ENCODE measurements at regions not wholly inside any gene's neighbourhood (a gene's known extent, or its start where the extent isn't known, plus 50 kb on each side); places are given as distances from the start of the nearest gene placed in this dataset.

DNA sequence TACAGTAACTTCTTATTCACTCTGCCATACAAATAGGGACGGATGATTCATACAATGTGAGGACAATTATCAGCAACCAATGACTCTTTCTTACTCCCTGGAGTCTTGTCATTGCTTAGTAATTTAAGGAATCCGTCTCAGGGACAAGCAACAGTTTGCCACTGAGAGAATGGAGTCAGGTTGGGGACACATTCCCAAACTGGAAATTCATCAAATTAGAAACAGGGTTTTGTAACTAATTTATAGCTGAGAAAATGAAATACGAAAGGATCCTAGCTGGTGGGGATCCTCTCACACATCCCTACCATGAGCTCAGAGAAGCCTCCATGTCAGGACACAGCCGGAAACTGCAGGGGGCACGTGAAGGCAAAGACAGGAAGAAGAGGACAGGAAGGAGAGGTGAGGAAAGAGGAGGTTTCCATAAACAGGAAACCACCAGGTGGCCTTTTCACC lies 50.4 kb upstream of the KDR start:
- Histone ChIP-seq H3K9me3 (no peaks in the 10 kb centered on the region), H3K4me1 (no peaks in the 10 kb centered on the region), H3K27me3 (no peaks in the 10 kb centered on the region), H3K36me3 (no peaks in the 10 kb centered on the region), H3K27ac (no peak overlapping the region), H3K4me3 (no peak overlapping the region)
- WGBS = 56% methylated on average over 5 of the region's 5 CpGs
- no peak for DNase-seq (ENCODE audit: low spot score in 2 of 2)
- no peak for TF ChIP-seq POLR2AphosphoS5 (IDR thresholded peaks at IDR 0.05)
- no peak for TF ChIP-seq POLR2A (IDR thresholded peaks at IDR 0.05)
- TF ChIP-seq, protein P1, sequence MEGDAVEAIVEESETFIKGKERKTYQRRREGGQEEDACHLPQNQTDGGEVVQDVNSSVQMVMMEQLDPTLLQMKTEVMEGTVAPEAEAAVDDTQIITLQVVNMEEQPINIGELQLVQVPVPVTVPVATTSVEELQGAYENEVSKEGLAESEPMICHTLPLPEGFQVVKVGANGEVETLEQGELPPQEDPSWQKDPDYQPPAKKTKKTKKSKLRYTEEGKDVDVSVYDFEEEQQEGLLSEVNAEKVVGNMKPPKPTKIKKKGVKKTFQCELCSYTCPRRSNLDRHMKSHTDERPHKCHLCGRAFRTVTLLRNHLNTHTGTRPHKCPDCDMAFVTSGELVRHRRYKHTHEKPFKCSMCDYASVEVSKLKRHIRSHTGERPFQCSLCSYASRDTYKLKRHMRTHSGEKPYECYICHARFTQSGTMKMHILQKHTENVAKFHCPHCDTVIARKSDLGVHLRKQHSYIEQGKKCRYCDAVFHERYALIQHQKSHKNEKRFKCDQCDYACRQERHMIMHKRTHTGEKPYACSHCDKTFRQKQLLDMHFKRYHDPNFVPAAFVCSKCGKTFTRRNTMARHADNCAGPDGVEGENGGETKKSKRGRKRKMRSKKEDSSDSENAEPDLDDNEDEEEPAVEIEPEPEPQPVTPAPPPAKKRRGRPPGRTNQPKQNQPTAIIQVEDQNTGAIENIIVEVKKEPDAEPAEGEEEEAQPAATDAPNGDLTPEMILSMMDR (IDR thresholded peaks at IDR 0.05) = no peak
- TF ChIP-seq EP300 (IDR thresholded peaks at IDR 0.05) = no peak

DNA sequence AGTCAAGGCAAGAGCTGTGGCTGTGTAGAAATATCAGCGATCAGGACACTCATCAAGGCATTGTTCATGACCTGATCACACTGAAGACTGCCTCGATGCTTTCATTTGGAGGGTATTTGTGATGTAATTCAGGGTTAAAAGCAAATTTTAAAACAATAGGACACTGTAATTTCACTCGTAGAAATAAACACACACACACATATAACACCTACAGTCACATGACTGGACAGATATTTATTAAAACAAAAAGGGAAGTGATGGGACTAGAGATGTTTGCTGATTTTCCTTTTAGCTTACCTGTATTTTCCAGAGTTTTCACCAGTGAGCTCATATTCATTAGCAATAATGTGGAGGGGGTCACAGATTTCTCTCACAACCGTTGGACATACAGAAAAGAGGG lies 51.1 kb upstream of the KDR start:
- Histone ChIP-seq H3K27ac (no peak overlapping the region), H3K36me3 (no peaks in the 10 kb centered on the region), H3K4me3 (no peak overlapping the region), H3K4me1 (no peaks in the 10 kb centered on the region), H3K27me3 (no peaks in the 10 kb centered on the region), H3K9me3 (no peaks in the 10 kb centered on the region)
- 85% methylated on average over 4 of the region's 4 CpGs for WGBS
- TF ChIP-seq POLR2AphosphoS5 (IDR thresholded peaks at IDR 0.05) (no peak), POLR2A (IDR thresholded peaks at IDR 0.05) (no peak), EP300 (IDR thresholded peaks at IDR 0.05) (no peak)
- TF ChIP-seq, protein P1 (IDR thresholded peaks at IDR 0.05) = no peak
- DNase-seq (ENCODE audit: low spot score in 2 of 2) = no peak

DNA sequence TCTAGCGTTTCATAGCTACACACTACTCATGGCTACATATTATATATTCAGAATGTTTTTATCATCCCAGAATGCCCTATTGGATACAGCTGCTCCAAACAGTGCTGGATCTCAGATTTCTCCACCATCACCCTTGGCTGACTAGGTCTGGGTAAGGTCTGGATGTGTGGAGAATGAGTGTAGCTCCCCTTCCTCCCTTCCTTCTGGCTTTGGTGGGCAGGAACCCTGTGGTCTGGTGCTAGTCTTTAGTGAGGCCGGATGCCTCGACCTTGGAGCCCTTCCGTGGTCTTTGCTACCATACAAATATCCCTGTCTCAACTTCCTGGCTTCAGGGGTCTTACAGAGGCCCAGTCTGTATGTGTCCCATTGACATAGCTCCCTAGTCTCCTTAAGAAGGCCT lies 52.1 kb upstream of the KDR start:
- TF ChIP-seq EP300 (IDR thresholded peaks at IDR 0.05) (no peak), POLR2A (IDR thresholded peaks at IDR 0.05) (no peak)
- Histone ChIP-seq H3K27ac (no peak overlapping the region), H3K27me3 (no peaks in the 10 kb centered on the region), H3K4me1 (no peaks in the 10 kb centered on the region), H3K9me3 (no peaks in the 10 kb centered on the region), H3K36me3 (no peaks in the 10 kb centered on the region), H3K4me3 (no peak overlapping the region)
- DNase-seq (ENCODE audit: low spot score in 2 of 2) = no peak
- WGBS = 82% methylated on average over 4 of the region's 4 CpGs

DNA sequence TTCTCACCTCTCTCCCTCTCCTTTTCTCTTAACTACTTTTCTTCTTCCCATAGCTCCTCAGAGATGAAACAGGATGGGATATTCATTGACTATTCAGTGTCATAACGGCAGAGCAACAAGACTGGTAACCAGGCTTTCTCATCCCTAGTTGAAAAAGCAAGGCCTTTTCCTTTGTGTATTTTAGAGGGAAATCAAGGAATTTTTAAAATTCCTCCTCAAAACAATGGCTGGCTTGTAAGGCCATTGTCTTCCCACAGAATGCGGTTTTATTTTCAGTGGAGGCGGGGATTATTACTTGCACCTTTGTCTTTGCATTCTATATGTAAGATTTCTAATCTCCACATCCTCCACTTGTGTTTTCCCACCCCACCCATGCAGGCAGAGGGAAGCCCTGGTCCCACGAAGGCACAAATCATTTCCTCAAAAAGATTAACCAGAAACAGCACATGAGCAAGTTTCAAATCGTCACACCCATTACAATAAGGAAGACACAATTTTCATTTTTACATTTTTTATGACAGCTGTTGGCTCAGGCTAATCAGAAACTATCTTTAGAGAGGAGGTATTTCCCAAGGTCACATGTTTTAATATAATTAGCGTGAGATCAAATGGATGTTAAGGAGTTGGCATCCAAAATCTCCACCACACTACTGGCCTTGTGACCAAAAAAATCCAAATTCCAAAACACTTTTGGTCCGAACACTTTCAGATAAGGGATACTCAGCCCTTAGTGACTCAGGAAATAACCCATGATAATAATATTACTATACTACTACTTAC lies 53.0 kb upstream of the KDR start:
- Histone ChIP-seq H3K36me3 (no peaks in the 10 kb centered on the region), H3K4me3 (no peak overlapping the region), H3K9me3 (no peaks in the 10 kb centered on the region), H3K27ac (no peak overlapping the region), H3K27me3 (no peaks in the 10 kb centered on the region), H3K4me1 (no peaks in the 10 kb centered on the region)
- WGBS = 58% methylated on average over 7 of the region's 7 CpGs
- DNase-seq (ENCODE audit: low spot score in 2 of 2) = no peak
- TF ChIP-seq, protein P1 (IDR thresholded peaks at IDR 0.05) = no peak
- TF ChIP-seq POLR2A (IDR thresholded peaks at IDR 0.05) (no peak), EP300 (IDR thresholded peaks at IDR 0.05) (no peak), POLR2AphosphoS5 (IDR thresholded peaks at IDR 0.05) (no peak)

DNA sequence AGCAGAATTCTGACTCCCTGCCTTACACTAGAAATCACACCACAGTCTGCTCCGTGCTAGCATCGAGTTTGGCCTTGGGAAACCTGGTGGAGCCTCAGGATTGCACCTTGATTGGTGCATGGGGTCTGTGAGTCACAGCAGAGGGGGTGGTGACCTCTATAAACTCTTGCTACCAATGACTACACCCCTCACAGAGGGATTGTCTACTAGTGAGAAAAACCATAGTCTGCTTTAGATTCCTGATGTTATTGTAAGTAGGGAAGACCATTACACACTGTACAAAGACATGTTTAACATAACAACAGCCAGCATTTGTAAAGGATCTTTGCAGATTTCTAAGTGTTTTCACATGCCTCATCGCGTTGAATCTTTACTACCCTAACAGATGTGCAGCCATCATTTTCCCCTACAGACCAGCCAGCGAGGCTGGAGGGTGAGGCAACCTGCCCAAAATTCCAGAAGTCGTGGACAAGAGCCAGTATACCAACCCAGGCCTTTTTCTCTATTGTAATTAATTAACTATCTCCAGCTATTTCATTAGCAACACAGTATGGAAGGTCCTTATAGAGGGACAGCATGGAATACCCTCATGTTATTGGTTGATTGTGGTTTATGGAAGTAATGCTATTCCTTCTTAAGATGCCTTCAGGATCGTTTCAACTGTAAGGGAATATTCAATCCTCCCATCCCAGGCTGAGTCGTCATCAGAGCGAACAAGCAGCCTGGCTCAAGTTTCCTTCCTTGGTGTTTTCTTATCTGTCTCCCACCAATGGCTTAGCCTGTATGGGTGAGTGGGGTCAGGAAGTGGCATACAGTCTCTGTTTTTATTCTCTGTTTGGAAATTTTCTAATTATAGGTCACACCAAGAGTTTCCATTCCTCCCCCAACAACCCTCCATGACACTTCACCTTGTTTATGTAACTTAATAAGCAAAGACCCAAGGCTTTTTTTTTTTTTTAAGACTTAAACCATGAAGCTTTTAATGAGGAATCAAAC lies 55.9 kb upstream of the KDR start:
- no peak overlapping the region for H3K27ac ChIP-seq
- TF ChIP-seq, protein P1 (IDR thresholded peaks at IDR 0.05) = no peak
- TF ChIP-seq POLR2AphosphoS5 (IDR thresholded peaks at IDR 0.05) (no peak), EP300 (IDR thresholded peaks at IDR 0.05) (no peak), POLR2A (IDR thresholded peaks at IDR 0.05) (no peak)
- no peaks in the 10 kb centered on the region for H3K36me3 ChIP-seq
- peaks cover 10% of the 10 kb centered on the region for H3K4me1 ChIP-seq
- no peak for DNase-seq (ENCODE audit: low spot score in 2 of 2)
- WGBS = 59% methylated on average over 9 of the region's 9 CpGs
- no peaks in the 10 kb centered on the region for H3K9me3 ChIP-seq
- H3K27me3 ChIP-seq = no peaks in the 10 kb centered on the region
- no peak overlapping the region for H3K4me3 ChIP-seq
